ENCODE measurements at regions not wholly inside any gene's neighbourhood (a gene's known extent, or its start where the extent isn't known, plus 50 kb on each side); places are given as distances from the start of the nearest gene placed in this dataset.

DNA sequence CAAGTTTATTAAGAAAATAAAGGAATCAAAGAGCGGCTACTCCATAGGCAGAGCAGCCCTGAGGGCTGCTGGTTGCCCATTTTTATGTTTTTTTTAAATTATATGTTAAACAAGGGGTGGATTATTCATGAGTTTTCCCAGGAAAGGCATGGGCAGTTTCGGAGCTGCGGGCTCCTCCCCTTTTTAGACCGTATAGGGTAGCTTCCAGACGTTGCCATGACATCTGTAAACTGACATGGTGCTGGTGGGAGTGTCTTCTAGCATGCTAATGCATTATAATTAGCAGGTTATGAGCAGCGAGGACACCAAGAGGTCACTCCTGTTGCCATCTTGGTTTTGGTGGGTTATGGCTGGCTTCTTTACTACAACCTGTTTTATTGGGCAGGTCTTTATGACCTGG lies 301.8 kb downstream of the TFAP2C start:
- Histone ChIP-seq H3K9me3 (ENCODE audit: control insufficient read depth in 2 of 3, insufficient read depth in 1 of 3, low read length in 3 of 3) (no peaks in the 10 kb centered on the region), H3K27ac (ENCODE audit: low read depth in 2 of 2, low read length in 2 of 2) (no peak overlapping the region), H3K27me3 (ENCODE audit: control insufficient read depth, insufficient read depth, low read length) (peaks cover 46% of the 10 kb centered on the region), H3K4me3 (ENCODE audit: low read length in 3 of 3) (no peak overlapping the region), H3K9ac (ENCODE audit: low read length in 3 of 3) (no peak overlapping the region), H3K36me3 (ENCODE audit: control insufficient read depth in 2 of 3, insufficient read depth in 3 of 3, low read length in 3 of 3) (no peaks in the 10 kb centered on the region), H3K4me1 (ENCODE audit: control insufficient read depth in 2 of 3, insufficient read depth in 2 of 3, low read depth in 1 of 3, low read length in 3 of 3) (no peaks in the 10 kb centered on the region)
- intact Hi-C loops (cut with DNase I), result no loop called here
- DNase-seq, result no peak
- TF ChIP-seq CTCF (IDR thresholded peaks at IDR 0.05; ENCODE audit: borderline replicate concordance, extremely low read depth, insufficient read depth), result no peak
- no peak for FAIRE-seq

- no peak overlapping the region for H3K27ac ChIP-seq (ENCODE audit: low read depth in 2 of 2, low read length in 2 of 2)
- DNase-seq (no peak), FAIRE-seq (no peak)
- H3K4me3 ChIP-seq (ENCODE audit: low read length in 3 of 3), result no peak overlapping the region
- no peaks in the 10 kb centered on the region for H3K9me3 ChIP-seq (ENCODE audit: control insufficient read depth in 2 of 3, insufficient read depth in 1 of 3, low read length in 3 of 3)
- no peak overlapping the region for H3K9ac ChIP-seq (ENCODE audit: low read length in 3 of 3)
- peaks cover 28% of the 10 kb centered on the region for H3K27me3 ChIP-seq (ENCODE audit: control insufficient read depth, insufficient read depth, low read length)
- no peaks in the 10 kb centered on the region for H3K4me1 ChIP-seq (ENCODE audit: control insufficient read depth in 2 of 3, insufficient read depth in 2 of 3, low read depth in 1 of 3, low read length in 3 of 3)
- no peaks in the 10 kb centered on the region for H3K36me3 ChIP-seq (ENCODE audit: control insufficient read depth in 2 of 3, insufficient read depth in 3 of 3, low read length in 3 of 3)
- intact Hi-C loops (cut with DNase I), result no loop called here
- TF ChIP-seq CTCF (IDR thresholded peaks at IDR 0.05; ENCODE audit: borderline replicate concordance, extremely low read depth, insufficient read depth), result no peak
These were observed 303.6 kb downstream of the TFAP2C start for GRCh38 chr20:56932575-56933330.

GRCh38 chr20:56933331-56933698 lies 304.2 kb downstream of the TFAP2C start:
- FAIRE-seq, result no peak
- DNase-seq, result no peak

More at GRCh38 chr20:56933331-56933698, 304.2 kb downstream of the TFAP2C start:
- no peaks in the 10 kb centered on the region for H3K36me3 ChIP-seq (ENCODE audit: control insufficient read depth in 2 of 3, insufficient read depth in 3 of 3, low read length in 3 of 3)
- H3K9ac ChIP-seq (ENCODE audit: low read length in 3 of 3), result no peak overlapping the region
- no peak for TF ChIP-seq CTCF (IDR thresholded peaks at IDR 0.05; ENCODE audit: borderline replicate concordance, extremely low read depth, insufficient read depth)
- intact Hi-C loops (cut with DNase I), result no loop called here
- H3K27ac ChIP-seq (ENCODE audit: low read depth in 2 of 2, low read length in 2 of 2), result no peak overlapping the region
- H3K4me1 ChIP-seq (ENCODE audit: control insufficient read depth in 2 of 3, insufficient read depth in 2 of 3, low read depth in 1 of 3, low read length in 3 of 3), result no peaks in the 10 kb centered on the region
- no peak overlapping the region for H3K4me3 ChIP-seq (ENCODE audit: low read length in 3 of 3)
- H3K9me3 ChIP-seq (ENCODE audit: control insufficient read depth in 2 of 3, insufficient read depth in 1 of 3, low read length in 3 of 3), result no peaks in the 10 kb centered on the region
- peaks cover 24% of the 10 kb centered on the region for H3K27me3 ChIP-seq (ENCODE audit: control insufficient read depth, insufficient read depth, low read length)

Data from kidney (tissue), 13 donors.